ENCODE measurements at regions not wholly inside any gene's neighbourhood (a gene's known extent, or its start where the extent isn't known, plus 50 kb on each side); places are given as distances from the start of the nearest gene placed in this dataset.

DNA sequence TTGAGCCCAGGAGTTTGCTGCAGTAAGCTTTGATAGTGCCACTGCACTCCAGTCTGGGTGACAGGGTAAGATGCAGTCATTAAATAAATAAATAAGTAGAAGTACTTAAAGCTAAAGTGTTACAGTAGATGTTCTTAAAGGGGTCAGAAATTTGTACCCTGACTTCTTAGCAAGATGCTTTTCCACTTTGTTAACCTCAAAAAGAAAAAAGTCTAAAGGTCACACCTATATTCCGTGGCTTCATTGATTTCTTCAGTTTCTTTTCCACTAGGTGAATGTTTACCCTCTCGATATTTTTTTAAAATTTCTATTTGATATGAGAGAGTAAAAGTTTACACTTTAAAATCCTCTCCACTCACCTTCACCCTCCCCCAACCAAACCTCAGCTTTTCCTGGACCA is 64.3 kb upstream of the PLEKHA5 start:
- no peak for ATAC-seq
- intact Hi-C loops (cut with DNase I, micrococcal nuclease) = no loop called here
- TF ChIP-seq, protein P1, sequence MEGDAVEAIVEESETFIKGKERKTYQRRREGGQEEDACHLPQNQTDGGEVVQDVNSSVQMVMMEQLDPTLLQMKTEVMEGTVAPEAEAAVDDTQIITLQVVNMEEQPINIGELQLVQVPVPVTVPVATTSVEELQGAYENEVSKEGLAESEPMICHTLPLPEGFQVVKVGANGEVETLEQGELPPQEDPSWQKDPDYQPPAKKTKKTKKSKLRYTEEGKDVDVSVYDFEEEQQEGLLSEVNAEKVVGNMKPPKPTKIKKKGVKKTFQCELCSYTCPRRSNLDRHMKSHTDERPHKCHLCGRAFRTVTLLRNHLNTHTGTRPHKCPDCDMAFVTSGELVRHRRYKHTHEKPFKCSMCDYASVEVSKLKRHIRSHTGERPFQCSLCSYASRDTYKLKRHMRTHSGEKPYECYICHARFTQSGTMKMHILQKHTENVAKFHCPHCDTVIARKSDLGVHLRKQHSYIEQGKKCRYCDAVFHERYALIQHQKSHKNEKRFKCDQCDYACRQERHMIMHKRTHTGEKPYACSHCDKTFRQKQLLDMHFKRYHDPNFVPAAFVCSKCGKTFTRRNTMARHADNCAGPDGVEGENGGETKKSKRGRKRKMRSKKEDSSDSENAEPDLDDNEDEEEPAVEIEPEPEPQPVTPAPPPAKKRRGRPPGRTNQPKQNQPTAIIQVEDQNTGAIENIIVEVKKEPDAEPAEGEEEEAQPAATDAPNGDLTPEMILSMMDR (IDR thresholded peaks at IDR 0.05) = no peak
- no peak for DNase-seq
- no peaks in the 10 kb centered on the region for H3K36me3 ChIP-seq (ENCODE audit: low read depth)
- H3K9me3 ChIP-seq = no peaks in the 10 kb centered on the region
- H3K4me1 ChIP-seq (ENCODE audit: low read depth) = no peaks in the 10 kb centered on the region
- no peak overlapping the region for H3K4me3 ChIP-seq

DNA sequence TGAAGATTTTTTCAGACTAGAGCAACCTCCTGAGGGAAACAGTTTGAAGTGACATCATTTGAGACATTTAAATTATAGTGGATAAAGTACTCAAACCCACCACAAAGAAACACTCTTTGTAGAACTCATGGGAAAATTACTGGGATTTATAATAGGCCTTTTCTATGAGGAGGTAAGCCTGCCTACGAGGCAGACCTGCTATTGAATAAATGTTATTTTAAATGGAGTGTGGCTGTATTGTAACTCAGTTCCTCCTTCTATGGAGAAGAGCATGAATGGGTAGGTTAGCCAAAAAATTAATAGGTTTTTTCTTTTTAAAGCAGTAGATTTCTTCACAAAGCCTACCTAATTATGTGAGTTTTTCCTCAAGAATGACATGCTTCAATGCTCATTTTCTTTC is 63.7 kb upstream of the PLEKHA5 start:
- intact Hi-C loops (cut with DNase I, micrococcal nuclease) = no loop called here
- H3K9me3 ChIP-seq = no peaks in the 10 kb centered on the region
- H3K4me3 ChIP-seq = no peak overlapping the region
- H3K4me1 ChIP-seq (ENCODE audit: low read depth) = no peaks in the 10 kb centered on the region
- no peak for ATAC-seq
- no peaks in the 10 kb centered on the region for H3K36me3 ChIP-seq (ENCODE audit: low read depth)
- TF ChIP-seq, protein P1 (IDR thresholded peaks at IDR 0.05) = no peak
- DNase-seq = no peak

DNA sequence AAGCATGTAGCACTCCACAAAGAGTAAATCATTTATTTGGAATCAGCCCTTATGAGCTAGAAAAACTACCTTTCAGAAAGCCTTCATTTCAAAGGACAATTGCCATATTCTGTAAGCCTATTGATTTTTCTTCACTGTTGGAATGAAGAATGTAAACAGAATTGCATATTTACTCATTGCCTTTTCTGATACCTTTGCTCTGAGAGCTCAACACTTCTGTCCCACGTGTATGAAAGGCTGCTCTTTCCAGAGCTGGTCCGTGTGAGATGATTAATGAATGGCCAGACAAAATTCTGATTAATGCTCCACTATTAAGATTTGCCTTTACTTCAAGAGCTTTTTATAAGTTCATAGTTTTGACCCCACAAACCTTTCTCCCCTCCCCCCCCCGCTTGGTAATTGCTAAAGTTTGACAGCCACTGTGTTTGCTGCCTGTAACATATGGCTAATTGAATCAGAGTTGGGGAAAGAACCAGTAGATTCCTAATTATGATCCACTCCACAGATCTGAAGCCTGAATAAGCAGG is 63.0 kb upstream of the PLEKHA5 start:
- Histone ChIP-seq H3K4me1 (ENCODE audit: low read depth) (no peaks in the 10 kb centered on the region), H3K4me3 (no peak overlapping the region), H3K36me3 (ENCODE audit: low read depth) (no peaks in the 10 kb centered on the region), H3K9me3 (no peaks in the 10 kb centered on the region)
- TF ChIP-seq, protein P1 (IDR thresholded peaks at IDR 0.05) = no peak
- DNase-seq (no peak), ATAC-seq (no peak)
- intact Hi-C loops (cut with DNase I, micrococcal nuclease) = no loop called here

DNA sequence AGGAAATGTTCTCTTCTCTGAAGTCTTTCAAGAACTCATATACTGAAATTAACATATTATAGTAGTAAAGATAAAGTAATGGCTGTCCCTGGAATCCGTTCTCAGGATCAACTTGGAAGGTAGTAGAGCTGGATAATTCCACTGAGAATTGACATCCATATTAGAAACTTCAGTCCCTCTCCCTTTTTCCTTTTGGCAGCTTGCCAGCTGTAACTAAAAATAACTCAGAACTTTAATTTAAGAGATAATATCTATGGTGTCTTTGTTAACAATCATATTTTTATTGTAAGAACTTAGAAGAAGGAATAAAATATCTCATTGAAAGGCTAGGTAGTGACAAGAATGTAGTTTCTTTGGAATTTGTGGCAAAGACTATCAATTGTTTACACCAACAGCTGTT is 61.4 kb upstream of the PLEKHA5 start:
- Histone ChIP-seq H3K4me1 (ENCODE audit: low read depth) (no peaks in the 10 kb centered on the region), H3K9me3 (no peaks in the 10 kb centered on the region), H3K4me3 (no peak overlapping the region), H3K36me3 (ENCODE audit: low read depth) (no peaks in the 10 kb centered on the region)
- DNase-seq = no peak
- ATAC-seq = no peak
- TF ChIP-seq, protein P1 (IDR thresholded peaks at IDR 0.05) = no peak
- intact Hi-C loops (cut with DNase I, micrococcal nuclease) = no loop called here

DNA sequence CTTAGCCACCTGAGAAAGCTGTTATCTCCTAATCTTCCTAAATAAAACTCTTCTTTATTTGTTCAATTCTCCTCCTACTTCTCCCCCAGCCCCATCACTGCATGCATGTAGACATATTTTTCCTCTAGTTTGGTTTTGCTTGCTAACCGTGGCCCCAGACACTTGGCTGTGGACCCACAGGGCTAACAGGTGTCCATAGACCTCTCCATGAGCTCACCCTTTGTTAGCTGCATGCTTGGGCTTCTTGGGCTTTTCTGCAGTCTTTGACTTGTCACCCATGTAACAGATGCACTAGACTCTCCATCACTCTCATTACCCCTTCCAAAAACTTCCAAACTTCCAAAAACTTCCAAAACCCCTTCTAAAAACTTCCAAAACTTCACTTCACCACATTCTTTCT is 59.2 kb upstream of the PLEKHA5 start:
- H3K4me3 ChIP-seq = no peak overlapping the region

More for the DNA sequence above, 59.2 kb upstream of the PLEKHA5 start:
- ATAC-seq (no peak), DNase-seq (no peak)
- intact Hi-C loops (cut with DNase I, micrococcal nuclease) = no loop called here
- Histone ChIP-seq H3K9me3 (no peaks in the 10 kb centered on the region), H3K4me1 (ENCODE audit: low read depth) (no peaks in the 10 kb centered on the region), H3K36me3 (ENCODE audit: low read depth) (no peaks in the 10 kb centered on the region)
- TF ChIP-seq, protein P1 (IDR thresholded peaks at IDR 0.05) = no peak
